Testis (tissue), 2 donors: ENCODE measurements at regions not wholly inside any gene's neighbourhood (a gene's known extent, or its start where the extent isn't known, plus 50 kb on each side); places are given as distances from the start of the nearest gene placed in this dataset.
A peak's percentile ranks its signal among the peaks of the same experiment; 100 is the strongest.

ENCODE experiments used
- DNase-seq: peaks from one replicate; pipeline ENCODE4 v3.0.0-alpha.2; 2019
- H3K27ac ChIP-seq, 2 donors: fragments of 200-600 bp; sonication (generic); one replicate each; pipeline ENCODE4 v1.5.1; 2019
- H3K27me3 ChIP-seq: fragments of 200-600 bp; sonication (generic); one replicate; pipeline ENCODE4 v1.5.1; 2019
- H3K36me3 ChIP-seq: fragments of 200-600 bp; sonication (generic); one replicate; pipeline ENCODE4 v1.5.1; 2017; ENCODE audit warnings: low read depth; ENCODE audit errors: missing control alignments
- H3K4me1 ChIP-seq: fragments of 200-600 bp; sonication (generic); one replicate; pipeline ENCODE4 v1.5.1; 2019
- H3K4me3 ChIP-seq, 2 donors: fragments of 200-600 bp; sonication (generic); one replicate each; pipeline ENCODE4 v1.5.1; 2017 to 2019
- H3K9me3 ChIP-seq: fragments of 200-600 bp; sonication (generic); one replicate; pipeline ENCODE4 v1.5.1; 2017
- POLR2A ChIP-seq: fragments of 450-650 bp; IDR thresholded peaks from one replicate; pipeline ENCODE4 v1.6.1; 2017; ENCODE audit warnings: antibody characterized with exemption, mild to moderate bottlenecking, moderate library complexity
- WGBS, 2 donors: methylation state at CpG; one replicate each; pipeline ENCODE4 v1.1.5; 2018; 5-methylcytosine and 5-hydroxymethylcytosine counted together
- intact Hi-C: fragments of 100-400 bp; cut with DNase I; formaldehyde crosslinking; loops from one replicate; pipeline ENCODE4 v1.15.1; 2023; ENCODE audit warnings: low total_unique reads
- TF ChIP-seq, protein P1 (sequence below), 3 experiments: fragments of 450-650 bp in 2 of 3; fragments of 200-600 bp in 1 of 3; sonication (generic) in 1 of 3; IDR thresholded peaks; one replicate each; pipeline ENCODE4 v1.5.1; 2016 to 2019; ENCODE audit warnings: antibody characterized with exemption in 3 of 3, mild to moderate bottlenecking in 2 of 3, moderate library complexity in 1 of 3

GRCh38 chr9:653421-653820 lies 188.1 kb upstream of the DMRT1 start:
- intact Hi-C loops, result no loop called here
- H3K9me3 ChIP-seq, result no peaks in the 10 kb centered on the region
- no peak overlapping the region for H3K4me3 ChIP-seq
- H3K36me3 ChIP-seq, result no peaks in the 10 kb centered on the region
- DNase-seq, result no peak
- WGBS, 2 donors, result 63 to 87% methylated on average over 2 of the region's 2 CpGs
- peaks cover 13% of the 10 kb centered on the region for H3K4me1 ChIP-seq
- TF ChIP-seq, protein P1, sequence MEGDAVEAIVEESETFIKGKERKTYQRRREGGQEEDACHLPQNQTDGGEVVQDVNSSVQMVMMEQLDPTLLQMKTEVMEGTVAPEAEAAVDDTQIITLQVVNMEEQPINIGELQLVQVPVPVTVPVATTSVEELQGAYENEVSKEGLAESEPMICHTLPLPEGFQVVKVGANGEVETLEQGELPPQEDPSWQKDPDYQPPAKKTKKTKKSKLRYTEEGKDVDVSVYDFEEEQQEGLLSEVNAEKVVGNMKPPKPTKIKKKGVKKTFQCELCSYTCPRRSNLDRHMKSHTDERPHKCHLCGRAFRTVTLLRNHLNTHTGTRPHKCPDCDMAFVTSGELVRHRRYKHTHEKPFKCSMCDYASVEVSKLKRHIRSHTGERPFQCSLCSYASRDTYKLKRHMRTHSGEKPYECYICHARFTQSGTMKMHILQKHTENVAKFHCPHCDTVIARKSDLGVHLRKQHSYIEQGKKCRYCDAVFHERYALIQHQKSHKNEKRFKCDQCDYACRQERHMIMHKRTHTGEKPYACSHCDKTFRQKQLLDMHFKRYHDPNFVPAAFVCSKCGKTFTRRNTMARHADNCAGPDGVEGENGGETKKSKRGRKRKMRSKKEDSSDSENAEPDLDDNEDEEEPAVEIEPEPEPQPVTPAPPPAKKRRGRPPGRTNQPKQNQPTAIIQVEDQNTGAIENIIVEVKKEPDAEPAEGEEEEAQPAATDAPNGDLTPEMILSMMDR (IDR thresholded peaks at IDR 0.05), result no peak
- no peak for TF ChIP-seq POLR2A
- no peaks in the 10 kb centered on the region for H3K27me3 ChIP-seq
- H3K27ac ChIP-seq, result no peak overlapping the region

GRCh38 chr9:653856-654387 lies 187.6 kb upstream of the DMRT1 start:
- intact Hi-C loops, result no loop called here
- H3K4me1 ChIP-seq, result peaks cover 12% of the 10 kb centered on the region

DNA sequence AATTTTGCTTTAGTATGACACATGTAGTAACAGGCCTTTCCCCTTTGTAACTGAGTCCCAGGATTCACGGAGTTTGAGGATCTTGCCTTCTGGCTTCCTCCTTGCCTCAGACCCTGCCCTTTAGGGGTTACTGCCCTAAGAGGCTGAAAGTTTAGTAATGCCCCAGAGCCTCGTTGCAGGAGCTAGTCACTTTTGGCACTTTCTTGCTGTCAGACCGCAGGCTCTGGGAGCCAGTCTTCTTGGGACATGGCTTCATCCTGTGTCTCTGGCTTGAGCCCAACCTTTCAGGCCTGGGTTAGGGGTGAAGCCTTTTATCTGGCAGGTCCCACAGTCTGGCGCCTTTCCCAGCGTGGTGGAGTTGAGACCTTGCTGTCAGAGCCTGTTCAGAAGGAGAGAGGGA lies 185.6 kb upstream of the DMRT1 start:
- peak; percentile 41 for DNase-seq
- Histone ChIP-seq H3K36me3 (no peaks in the 10 kb centered on the region), H3K27ac (no peak overlapping the region), H3K9me3 (no peaks in the 10 kb centered on the region), H3K4me3 (no peak overlapping the region), H3K4me1 (peaks cover 4% of the 10 kb centered on the region), H3K27me3 (no peaks in the 10 kb centered on the region)
- intact Hi-C loops, result no loop called here
- TF ChIP-seq POLR2A, result no peak
- WGBS, 2 donors, result 49 to 52% methylated on average over 5 of the region's 5 CpGs

More at GRCh38 chr9:653856-654387, 187.6 kb upstream of the DMRT1 start:
- Histone ChIP-seq H3K36me3 (no peaks in the 10 kb centered on the region), H3K27ac (no peak overlapping the region), H3K4me3 (no peak overlapping the region), H3K27me3 (no peaks in the 10 kb centered on the region), H3K9me3 (no peaks in the 10 kb centered on the region)
- TF ChIP-seq, protein P1 (IDR thresholded peaks at IDR 0.05), result no peak
- no peak for TF ChIP-seq POLR2A
- no peak for DNase-seq
- whole genome bisulfite sequencing, 2 donors, result 94 to 96% methylated on average over 3 of the region's 3 CpGs

DNA sequence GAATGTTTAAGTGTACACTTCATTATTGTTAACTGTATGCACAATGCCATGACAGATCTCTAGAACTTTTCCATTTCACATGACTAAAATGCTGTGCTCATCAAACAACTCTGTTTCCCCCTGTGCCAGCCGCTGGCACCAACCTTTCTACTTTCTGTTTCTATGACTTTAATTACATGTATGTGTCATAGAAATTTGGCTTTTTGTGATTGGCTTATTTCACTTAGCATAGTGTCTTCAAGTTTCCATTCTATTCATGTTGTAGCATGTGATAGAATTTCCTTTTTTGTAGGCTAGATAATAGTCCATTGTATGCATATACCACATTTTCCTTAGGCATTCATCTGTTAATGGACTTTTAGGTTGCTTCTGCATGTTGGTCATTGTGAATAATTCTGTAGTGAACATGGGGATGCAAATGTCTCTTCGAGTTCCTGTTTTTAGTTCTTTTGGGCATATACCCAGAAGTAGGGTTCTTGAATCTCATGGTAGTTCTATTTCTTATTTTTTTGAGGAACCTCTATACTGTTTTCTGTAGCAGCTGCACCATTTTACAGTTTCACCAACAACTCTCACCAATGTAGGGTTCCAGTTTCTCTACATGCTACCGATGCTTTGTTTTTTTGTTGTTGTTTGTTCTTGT lies 184.4 kb upstream of the DMRT1 start:
- 58 to 78% methylated on average over 3 of the region's 3 CpGs for WGBS, 2 donors

GRCh38 chr9:659286-659685 lies 182.2 kb upstream of the DMRT1 start:
- H3K4me1 ChIP-seq, result peaks cover 4% of the 10 kb centered on the region
- H3K4me3 ChIP-seq, result no peak overlapping the region
- H3K9me3 ChIP-seq, result no peaks in the 10 kb centered on the region
- WGBS, 2 donors, result 97 to 98% methylated on average over 5 of the region's 5 CpGs
- DNase-seq, result no peak
- intact Hi-C loops, result no loop called here
- no peaks in the 10 kb centered on the region for H3K27me3 ChIP-seq
- H3K36me3 ChIP-seq, result no peaks in the 10 kb centered on the region
- no peak overlapping the region for H3K27ac ChIP-seq
- no peak for TF ChIP-seq POLR2A
- TF ChIP-seq, protein P1 (IDR thresholded peaks at IDR 0.05), result no peak

More for the DNA sequence above, 184.4 kb upstream of the DMRT1 start:
- TF ChIP-seq, protein P1 (IDR thresholded peaks at IDR 0.05), result no peak
- no peak for TF ChIP-seq POLR2A
- intact Hi-C loops, result no loop called here
- no peak overlapping the region for H3K27ac ChIP-seq
- H3K4me1 ChIP-seq, result peaks cover 4% of the 10 kb centered on the region
- H3K27me3 ChIP-seq, result no peaks in the 10 kb centered on the region
- H3K4me3 ChIP-seq, result no peak overlapping the region
- no peaks in the 10 kb centered on the region for H3K36me3 ChIP-seq
- H3K9me3 ChIP-seq, result no peaks in the 10 kb centered on the region
- DNase-seq, result no peak
